Occipital lobe (tissue), 1 donor: ENCODE measurements at regions not wholly inside any gene's neighbourhood (a gene's known extent, or its start where the extent isn't known, plus 50 kb on each side); places are given as distances from the start of the nearest gene placed in this dataset.
"Not testable (repeated sequence)": the region's sequence is repeated elsewhere in the genome, so short reads cannot be mapped to it uniquely, and the experiment has no call there.

ENCODE experiments used
- DNase-seq: peaks from one replicate; lab custom pipeline; 2025; lab: John Stamatoyannopoulos, UW

DNA sequence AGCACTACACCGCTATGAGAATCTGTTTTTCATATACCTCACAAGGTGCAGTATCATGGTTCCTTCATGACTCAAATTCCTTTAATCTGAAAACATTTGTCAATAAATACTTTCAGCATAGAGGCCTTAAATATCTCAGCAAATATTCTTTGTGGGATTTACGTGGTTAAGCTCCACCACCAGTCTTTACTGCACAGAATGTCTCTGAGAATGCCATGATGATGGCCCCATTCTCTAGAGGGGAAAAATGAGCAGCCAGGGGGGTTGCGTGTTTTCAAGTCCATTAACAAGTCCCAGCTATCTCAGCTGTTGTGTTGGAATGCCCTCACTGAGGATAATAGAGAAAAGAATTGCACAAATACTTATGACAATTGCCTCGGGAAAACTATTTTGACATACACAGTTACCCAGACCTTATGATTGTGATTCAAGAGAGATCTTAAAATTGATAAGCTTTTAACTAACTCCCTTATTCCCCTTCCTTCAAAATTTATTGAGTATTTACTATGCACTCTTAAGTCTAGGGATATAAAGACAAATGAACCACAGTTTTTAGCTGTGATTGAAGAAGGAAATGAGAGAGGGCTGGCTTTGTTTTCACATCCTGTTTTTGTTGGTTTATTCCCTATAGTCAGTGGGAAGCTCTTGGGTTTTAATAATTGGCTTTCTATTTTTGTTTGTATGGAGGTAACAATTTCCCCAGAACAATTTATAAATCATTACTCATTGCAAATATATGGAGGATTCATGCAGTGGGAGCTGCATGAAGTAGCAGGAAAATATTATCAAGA lies 176.5 kb upstream of the VWC2 start:
- DNase-seq: no peak

DNA sequence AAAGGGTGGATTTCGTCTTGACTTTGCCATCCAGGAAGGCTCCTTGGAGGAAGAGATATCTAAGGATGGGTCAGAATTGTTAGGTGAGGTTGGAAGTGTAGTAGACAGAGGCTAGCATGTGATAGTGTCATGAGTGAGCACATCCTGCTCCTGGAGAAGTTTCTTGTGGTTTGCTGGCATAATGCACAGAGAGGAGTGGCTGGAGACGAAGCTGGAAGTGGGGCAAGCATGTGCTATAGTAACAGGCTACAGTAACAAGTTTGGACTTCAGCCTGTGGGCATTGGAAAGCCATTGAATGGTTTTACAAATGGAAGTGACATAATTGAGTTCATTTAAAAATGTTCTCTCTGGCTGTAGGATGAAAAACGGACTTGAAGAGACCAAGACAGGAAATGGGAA lies 175.6 kb upstream of the VWC2 start:
- no peak for DNase-seq

DNA sequence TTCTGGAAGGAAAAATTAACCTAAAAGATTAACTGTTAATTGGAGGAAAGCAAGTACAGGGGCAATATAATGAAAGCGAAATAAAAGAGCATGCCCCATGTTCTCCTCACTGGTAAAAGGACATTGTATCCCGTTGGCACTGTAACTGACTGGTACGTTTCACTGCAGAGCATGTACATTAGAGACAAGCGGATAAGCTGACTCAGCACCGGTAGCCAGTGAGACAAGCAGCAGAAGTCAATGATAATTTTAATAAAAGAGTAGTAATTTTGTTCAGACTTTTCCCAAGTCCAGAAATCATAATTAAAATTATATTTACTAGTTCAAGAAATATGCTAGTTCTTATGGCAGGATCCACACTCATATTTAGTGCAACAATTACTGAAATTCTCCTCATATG lies 161.5 kb upstream of the VWC2 start:
- DNase-seq: no peak

DNA sequence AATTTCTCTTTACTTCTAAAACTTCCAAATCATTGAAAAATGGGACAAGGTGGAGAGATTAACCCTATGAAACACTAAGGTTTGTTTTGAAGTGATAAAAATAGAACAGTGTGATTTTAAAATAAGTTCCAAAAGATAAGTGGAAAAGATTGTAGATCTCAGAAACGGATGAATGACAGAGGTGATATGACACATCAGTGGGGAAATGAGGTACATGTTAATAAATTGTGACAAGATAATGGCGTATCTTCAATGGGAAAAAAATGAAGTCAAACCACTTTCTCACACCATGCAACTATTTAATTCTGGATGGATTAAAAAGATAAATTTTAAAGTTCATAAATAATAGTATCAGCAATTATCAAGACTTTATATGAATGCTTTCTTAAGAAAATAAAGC lies 159.7 kb upstream of the VWC2 start:
- DNase-seq: no peak

DNA sequence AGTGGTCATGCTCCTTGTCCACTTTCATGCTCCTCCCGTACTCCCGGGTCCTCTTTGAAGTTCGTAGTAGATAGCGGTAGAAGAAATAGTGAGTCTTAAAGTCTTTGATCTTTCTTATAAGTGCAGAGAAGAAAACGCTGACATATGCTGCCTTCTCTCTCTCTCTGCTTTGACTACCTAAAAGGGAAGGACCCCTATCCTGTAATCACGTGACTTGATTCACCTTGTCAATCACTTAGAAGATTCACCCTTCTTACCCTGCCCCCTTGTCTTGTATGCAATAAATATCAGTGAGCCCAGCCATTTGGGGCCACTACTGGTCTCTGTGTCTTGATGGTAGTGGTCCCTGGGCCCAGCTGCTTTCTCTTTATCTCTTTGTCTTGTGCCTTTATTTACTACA lies 158.5 kb upstream of the VWC2 start:
- DNase-seq: not testable (repeated sequence)

DNA sequence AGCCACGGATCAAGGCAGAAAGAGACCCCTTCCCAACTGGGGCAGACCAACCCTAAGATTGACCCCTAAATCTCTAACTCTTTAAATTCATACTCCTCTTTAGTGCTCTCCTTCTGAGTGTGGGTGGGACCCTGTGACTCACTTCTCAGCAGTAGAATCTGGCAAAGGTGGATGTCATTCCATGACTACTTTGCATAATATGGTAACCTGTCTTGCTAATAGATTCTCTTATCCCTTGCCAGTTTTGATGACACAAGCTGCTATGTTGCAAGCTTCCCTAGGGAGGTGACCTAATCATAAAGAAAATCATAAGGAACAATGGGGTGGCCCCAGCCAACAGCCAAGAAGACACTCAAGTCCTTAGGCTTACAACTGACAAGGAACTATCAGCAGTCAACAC lies 155.4 kb upstream of the VWC2 start:
- no peak for DNase-seq

DNA sequence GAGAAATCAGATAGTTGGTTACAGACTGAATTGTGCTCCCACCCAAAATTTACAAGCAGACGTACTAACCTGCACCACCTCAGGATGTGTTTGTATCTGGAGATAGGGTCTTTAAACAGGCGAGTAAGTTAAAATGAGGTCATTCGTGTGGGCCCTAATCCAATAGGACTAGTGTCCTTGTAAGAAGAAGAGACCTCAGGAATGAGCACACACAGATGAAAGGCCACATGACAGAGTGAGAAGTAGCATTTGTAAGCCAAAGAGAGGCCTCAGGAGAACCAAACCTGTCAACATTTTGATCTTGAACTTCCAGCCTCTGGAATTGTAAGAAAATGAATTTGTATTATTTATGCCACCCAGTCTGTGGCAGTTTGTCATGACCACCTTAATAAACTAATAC lies 149.5 kb upstream of the VWC2 start:
- DNase-seq: no peak

DNA sequence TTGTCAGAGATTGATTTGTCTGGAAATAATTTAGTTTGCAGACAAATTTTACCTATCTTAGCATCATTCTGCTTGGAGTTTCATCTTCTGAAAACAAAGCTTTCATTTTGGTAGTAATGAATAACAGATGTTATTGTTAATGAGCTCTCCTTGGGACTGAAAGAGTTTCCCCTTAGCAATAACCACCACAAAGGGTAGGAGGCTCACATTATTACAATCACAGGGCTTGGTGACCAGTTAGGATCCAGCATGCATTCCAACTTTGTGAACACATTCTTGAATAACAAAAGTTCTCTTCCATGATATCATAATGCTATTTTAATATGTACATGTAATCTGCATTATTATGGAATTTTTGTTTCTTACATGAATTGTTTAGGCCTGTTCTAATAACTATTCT lies 148.8 kb upstream of the VWC2 start:
- DNase-seq: no peak

DNA sequence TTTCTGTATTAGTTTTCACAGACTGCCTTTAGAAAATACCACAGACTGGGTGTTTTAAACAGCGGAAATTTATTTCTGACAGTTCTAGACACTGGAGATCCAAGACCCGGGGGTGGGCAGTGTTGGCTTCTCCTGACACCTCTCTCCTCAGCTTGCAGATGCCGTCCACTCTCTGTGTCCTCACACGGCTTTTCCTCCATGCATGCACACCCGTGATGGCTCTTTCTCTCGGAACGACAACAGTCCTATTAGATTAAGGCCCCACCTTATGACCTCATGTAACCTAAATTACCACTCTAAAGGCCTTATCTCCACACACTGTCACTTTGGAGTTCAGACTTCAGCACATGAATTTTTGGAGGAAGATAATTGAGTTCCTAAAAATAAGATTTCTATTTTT lies 142.9 kb upstream of the VWC2 start:
- no peak for DNase-seq

DNA sequence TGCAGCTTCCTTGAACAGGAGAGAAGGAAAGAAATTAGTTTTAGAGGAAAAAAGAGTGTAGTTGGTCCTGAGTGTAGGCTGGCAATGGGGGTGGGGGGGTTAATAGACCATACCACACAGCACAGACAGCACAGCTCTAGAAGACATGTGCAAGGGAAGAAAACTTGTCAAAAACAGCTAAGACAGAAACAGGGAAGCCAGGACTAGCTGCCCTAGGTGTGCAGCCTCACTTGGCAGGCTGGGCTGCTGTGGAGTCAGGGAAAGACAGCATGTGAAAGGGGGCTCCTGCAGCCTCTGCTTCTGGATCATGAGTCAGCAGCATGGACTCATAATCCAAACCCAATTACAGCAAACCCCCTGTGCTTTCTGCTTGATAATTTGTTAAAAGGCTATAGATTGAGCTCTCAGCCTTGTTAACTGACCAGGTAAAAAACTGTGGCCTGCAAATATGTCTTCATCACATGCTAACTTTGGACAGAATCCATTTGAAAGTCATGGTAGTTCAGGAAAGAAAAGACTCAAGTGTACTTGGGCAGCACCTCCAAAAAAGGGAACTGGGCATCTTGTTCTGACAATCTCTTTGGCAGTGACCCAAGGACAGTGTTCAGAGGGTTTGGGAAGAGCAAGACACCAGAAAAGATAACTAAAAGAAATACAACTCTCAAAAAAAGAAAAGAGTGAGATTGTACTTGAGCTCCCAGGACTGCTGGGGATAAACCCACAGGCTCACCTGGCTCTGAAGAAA lies 142.2 kb upstream of the VWC2 start:
- DNase-seq: no peak

DNA sequence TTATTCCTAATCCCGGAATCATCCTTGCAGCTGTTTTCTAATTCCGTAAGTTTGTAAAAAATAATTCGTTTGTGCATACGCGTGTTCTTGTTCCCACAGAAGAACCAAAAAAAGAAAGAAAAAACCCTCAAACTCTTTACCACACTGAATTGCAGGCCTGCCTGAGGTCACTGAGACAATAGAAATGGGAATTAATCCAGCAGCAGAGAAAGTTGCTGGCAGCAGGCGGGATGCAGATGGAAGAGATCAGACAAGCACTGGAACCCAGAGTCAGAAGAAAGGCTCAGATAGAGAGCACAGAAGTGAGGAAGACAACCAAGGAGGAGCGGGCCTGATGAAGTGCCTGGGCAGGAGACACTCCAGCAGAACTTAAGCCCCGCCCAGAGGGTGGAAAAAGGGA lies 141.5 kb upstream of the VWC2 start:
- no peak for DNase-seq

DNA sequence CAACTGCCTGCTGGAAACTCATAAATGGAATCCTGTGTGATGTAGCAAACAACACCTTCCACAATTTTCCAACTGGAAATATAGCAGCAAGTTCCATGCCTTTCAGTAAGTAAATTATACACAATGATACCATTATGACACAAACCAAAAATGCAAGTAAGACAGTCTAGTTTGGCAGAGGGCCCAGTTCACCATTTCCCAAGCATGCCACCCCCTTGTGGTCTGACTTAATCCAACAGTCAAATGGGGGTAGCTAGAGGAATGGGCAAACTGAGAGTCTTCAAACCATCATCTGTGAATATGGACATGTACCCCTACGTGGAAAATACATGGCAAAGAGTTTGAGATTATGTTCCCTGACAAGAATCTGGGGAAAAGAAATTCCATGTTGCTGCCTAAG lies 137.6 kb upstream of the VWC2 start:
- no peak for DNase-seq

DNA sequence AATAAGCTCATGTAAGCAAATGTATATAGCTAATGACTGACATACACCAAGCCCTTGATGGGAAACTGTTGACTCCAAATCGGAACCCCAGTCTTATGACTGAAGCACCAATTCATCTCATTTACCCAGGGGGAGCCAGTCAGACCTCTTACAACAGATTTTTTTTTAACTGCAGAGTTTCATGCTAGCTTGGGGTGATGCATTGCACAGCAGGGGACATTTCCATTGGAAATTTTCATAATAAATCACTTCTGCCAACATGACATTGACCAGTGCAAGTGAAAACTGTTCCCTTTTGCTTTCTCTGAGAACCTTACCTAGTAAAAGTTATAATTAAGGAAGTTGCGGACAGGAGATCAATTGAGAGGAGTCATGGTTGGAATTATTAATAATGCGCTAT lies 137.0 kb upstream of the VWC2 start:
- no peak for DNase-seq

DNA sequence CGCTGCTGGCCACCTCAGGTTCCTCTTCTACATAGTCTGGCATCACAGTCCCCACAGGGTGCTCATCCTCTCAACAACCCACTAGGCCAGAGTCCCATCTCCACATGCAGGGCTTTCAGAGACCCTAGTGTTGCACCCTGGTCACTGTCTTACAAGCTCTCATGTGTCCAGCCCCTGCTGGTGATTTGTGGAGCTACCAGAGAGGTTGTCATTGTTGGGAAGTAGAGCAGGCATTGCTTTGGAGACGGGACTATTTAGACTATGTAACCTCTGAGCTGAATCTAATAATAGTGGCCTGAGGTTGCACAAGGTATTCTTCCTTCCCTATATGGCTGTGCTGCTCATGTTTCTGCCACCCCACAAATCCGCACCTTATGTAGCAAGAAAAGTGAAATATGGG lies 135.3 kb upstream of the VWC2 start:
- DNase-seq: no peak

DNA sequence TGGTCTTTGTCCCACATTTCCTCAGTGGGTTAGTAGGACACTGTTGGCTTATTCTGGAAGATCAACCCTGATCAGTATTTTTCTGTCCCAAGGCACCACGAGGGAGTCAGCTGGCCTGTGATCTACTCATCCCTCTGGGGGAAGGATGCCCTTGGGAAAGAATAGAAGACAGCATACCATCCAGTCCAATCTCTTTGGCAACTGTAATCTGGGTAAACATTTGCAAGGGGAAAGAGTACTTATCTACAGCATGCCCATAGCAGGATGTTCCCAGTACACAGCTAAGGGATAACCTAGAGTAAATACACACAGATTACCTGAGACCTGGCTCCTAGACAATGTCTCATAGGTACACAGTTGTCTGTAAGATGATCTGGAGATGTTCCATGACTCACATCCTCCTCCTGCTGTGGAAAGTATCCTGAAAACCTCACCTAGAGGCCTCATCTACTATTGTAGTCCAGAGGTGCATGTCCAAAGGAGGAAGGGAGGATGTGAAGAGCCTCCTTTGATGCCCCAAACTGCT lies 134.3 kb upstream of the VWC2 start:
- no peak for DNase-seq

DNA sequence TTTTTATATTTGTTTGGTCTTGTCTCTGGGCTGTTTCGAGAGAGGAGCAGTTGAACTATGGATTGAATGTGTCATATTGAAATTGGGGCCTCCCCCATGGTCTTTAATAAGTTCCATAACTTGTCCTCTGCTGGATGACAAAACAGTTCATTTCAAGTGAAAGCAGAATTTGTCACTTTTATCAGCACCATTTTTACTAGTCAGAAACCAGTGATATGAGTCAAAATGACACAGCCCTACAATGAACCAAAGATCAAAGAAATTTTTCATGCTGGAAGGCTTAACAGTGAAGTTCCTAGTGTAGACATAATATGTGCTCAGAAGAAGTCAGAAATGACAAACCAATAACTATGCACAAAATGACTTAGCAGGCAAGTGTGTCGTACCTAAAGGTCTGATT lies 133.6 kb upstream of the VWC2 start:
- DNase-seq: no peak

DNA sequence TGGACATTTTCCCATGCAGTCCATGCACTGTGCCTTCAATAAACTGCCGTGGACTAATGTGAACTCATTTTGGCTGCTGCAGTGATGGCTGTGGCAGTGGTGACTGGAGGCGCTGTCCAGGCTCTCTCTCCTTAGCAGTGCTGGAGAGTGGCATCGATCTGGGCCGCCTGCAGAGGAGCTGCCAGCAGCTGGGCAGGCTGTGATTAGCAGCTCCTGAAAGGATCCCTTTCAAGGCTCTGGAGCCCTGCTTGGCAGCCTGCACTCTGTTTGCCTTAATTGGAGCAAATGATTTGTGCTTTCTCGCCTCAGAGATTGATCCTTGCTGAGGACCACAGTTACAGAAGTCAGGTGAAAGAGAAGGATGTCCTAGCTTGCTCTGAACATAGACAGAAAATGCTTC lies 130.1 kb upstream of the VWC2 start:
- DNase-seq: peak; percentile 34

DNA sequence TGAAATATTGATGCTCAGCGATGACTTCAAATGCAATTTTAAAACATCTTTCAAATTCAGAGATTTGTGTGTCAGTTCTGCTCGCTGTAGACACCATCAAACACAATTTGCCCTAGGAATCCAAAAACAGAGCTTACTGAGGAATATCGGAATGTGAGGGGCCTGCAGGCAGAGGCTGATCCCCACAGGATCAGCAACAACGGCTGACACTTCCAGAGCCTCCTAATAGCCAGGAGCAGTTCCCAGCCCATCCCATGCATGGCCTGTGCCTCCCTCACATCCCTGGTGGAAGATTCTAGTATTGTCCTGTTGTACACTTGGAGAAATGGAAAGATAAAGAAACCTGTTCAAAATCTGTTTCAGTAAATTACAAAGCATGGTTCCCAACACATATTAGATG lies 129.7 kb upstream of the VWC2 start:
- DNase-seq: no peak

DNA sequence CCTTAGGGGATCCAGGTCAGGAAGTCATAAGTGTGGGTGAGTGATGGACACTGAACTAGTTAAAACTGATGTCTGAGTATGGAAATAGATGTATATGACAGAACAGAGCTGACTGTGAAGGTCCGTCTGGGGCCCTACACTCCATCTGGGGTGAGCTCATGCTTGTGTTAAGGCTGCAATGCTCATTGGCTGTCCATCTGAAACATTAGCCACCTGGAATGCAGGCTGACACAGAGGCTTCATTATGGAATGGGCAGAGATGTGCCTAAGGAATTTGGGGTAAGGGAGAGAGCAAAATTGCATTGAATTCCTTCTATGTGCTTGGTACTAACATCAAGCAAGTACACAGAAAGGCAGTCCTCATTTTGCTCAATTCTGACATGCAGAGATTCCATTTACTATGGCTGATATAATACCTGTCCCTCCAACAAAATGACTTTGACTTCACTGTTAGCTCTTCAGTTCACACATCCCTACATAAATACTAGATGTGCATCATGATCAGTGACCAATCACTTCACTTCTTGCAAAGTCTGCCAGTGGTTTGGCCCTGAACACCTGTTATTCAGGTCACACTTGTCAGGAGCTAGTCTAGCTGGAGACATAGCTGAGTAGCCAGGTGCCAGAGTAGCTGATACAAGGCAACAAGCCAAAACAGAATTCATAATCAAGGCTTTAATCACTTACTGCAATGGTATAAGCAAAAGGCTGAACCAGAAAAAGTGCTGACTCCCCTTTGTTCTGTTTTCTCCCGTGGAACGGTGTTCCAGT lies 128.9 kb upstream of the VWC2 start:
- no peak for DNase-seq

DNA sequence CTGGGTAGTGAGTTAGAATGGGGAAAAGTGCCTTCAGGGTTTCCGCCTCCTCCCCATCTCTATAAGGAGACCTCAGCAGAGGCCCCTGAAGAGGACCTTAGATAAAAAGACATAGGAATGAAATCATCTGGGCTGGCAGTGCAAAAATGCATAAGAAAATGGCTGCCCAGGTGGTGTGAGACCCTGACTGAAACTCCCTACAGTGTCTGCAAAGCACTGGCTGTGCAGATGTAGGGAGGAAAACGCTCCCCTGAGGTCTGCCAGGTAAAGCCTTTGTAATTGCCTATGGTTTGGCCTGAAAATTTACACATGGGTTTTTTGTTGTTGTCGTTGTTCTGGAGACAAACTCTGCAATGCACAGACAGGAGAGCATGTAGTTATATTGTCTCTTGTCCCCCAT lies 128.1 kb upstream of the VWC2 start:
- DNase-seq: no peak

DNA sequence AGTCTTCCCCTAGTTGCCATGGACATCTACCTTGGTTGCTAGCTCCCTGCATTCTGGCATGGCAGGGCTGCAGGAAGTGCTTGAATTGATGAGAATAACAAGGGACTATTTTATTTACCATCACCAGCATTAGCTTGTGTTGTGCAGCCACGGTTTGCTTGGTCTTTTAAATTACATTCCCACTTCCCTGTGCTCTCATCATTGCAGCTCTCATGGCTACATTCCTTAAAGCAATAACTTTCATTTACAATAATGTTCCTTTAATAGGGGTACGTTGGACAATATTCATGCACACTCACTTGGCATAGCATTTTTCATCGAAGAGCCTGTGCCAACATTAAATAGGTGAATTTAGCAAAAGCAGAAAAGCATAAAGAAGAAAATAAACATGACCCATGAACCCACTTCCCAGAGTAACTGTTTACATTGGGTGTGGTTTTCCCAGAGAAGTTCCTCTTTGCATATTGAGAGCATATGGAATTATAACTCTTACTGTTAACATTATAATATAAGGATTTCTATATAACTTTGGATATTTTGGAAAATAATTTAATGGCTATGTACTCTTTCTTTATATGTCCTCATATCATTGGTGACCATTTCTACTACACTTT lies 113.2 kb upstream of the VWC2 start:
- no peak for DNase-seq

DNA sequence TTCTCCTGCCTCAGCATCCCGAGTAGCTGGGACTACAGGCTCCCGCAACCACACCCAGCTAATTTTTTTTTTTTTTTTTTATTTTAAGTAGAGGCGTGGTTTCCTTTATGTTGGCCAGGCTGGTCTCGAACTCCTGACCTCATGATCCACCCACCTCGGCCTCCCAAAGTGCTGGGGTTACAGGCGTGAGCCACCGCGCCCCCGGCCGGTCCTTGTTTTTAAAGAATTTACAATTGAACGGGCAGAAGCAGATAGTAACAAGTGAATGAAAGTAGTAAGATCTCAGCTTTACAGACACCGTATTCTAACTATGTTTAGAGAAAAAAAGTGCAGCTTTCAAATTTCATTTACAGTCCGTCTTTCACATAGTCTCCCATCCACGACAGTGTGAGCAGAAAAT lies 112.5 kb upstream of the VWC2 start:
- DNase-seq: no peak
